ENCODE measurements at regions not wholly inside any gene's neighbourhood (a gene's known extent, or its start where the extent isn't known, plus 50 kb on each side); places are given as distances from the start of the nearest gene placed in this dataset.

- H4K20me1 ChIP-seq (ENCODE audit: insufficient read depth): no peaks in the 10 kb centered on the region
- H3K4me3 ChIP-seq (IDR thresholded peaks at IDR 0.05; ENCODE audit: insufficient read depth, low read depth, low read length): no peak overlapping the region
- no peaks in the 10 kb centered on the region for H3K79me2 ChIP-seq (ENCODE audit: insufficient read depth, low read depth)
- H3K9ac ChIP-seq: no peak overlapping the region
- no peak overlapping the region for H3K4me2 ChIP-seq
- H3K27me3 ChIP-seq (ENCODE audit: insufficient read depth, low read depth): no peaks in the 10 kb centered on the region
- no peak for TF ChIP-seq CTCF (conservative IDR thresholded peaks at IDR 0.05; ENCODE audit: low read depth, low read length)
- H3K36me3 ChIP-seq (ENCODE audit: insufficient read depth): no peaks in the 10 kb centered on the region
- H3K27ac ChIP-seq: no peak overlapping the region
- no peak overlapping the region for H2AFZ ChIP-seq (ENCODE audit: low read depth)
- H3K4me1 ChIP-seq (ENCODE audit: low read depth, poor library complexity, severe bottlenecking): peaks cover 10% of the 10 kb centered on the region
Measured at GRCh38 chr2:41865263-41865662, 182.6 kb upstream of the PKDCC start.

GRCh38 chr2:41867553-41867952 lies 180.3 kb upstream of the PKDCC start:
- no peaks in the 10 kb centered on the region for H4K20me1 ChIP-seq (ENCODE audit: insufficient read depth)
- H3K27me3 ChIP-seq (ENCODE audit: insufficient read depth, low read depth): peaks cover 3% of the 10 kb centered on the region; the same call in 1 of the 2 replicates
- H3K9ac ChIP-seq: no peak overlapping the region
- H3K79me2 ChIP-seq (ENCODE audit: insufficient read depth, low read depth): no peaks in the 10 kb centered on the region
- peaks cover 15% of the 10 kb centered on the region for H3K4me1 ChIP-seq (ENCODE audit: low read depth, poor library complexity, severe bottlenecking)
- no peak overlapping the region for H3K4me2 ChIP-seq
- H2AFZ ChIP-seq (ENCODE audit: low read depth): peak overlapping the region; percentile 32; the same call in 1 of the 2 replicates
- no peak overlapping the region for H3K27ac ChIP-seq
- no peak for TF ChIP-seq CTCF (conservative IDR thresholded peaks at IDR 0.05; ENCODE audit: low read depth, low read length)
- H3K36me3 ChIP-seq (ENCODE audit: insufficient read depth): no peaks in the 10 kb centered on the region
- no peak overlapping the region for H3K4me3 ChIP-seq (IDR thresholded peaks at IDR 0.05; ENCODE audit: insufficient read depth, low read depth, low read length)

GRCh38 chr2:41869542-41870264 lies 178.1 kb upstream of the PKDCC start:
- Histone ChIP-seq H3K36me3 (ENCODE audit: insufficient read depth) (no peaks in the 10 kb centered on the region), H4K20me1 (ENCODE audit: insufficient read depth) (no peaks in the 10 kb centered on the region), H3K4me1 (ENCODE audit: low read depth, poor library complexity, severe bottlenecking) (peaks cover 23% of the 10 kb centered on the region), H3K4me2 (no peak overlapping the region), H3K79me2 (ENCODE audit: insufficient read depth, low read depth) (no peaks in the 10 kb centered on the region), H3K27me3 (ENCODE audit: insufficient read depth, low read depth) (peaks cover 3% of the 10 kb centered on the region; the same call in 1 of the 2 replicates), H3K4me3 (IDR thresholded peaks at IDR 0.05; ENCODE audit: insufficient read depth, low read depth, low read length) (no peak overlapping the region), H2AFZ (ENCODE audit: low read depth) (no peak overlapping the region), H3K9ac (no peak overlapping the region), H3K27ac (no peak overlapping the region)
- peak; percentile 92 for TF ChIP-seq CTCF (conservative IDR thresholded peaks at IDR 0.05; ENCODE audit: low read depth, low read length)

GRCh38 chr2:41870265-41870585 lies 177.6 kb upstream of the PKDCC start:
- Histone ChIP-seq H3K79me2 (ENCODE audit: insufficient read depth, low read depth) (no peaks in the 10 kb centered on the region), H3K4me2 (no peak overlapping the region), H2AFZ (ENCODE audit: low read depth) (no peak overlapping the region), H3K27me3 (ENCODE audit: insufficient read depth, low read depth) (peaks cover 3% of the 10 kb centered on the region; the same call in 1 of the 2 replicates), H3K4me1 (ENCODE audit: low read depth, poor library complexity, severe bottlenecking) (peaks cover 23% of the 10 kb centered on the region), H4K20me1 (ENCODE audit: insufficient read depth) (no peaks in the 10 kb centered on the region), H3K36me3 (ENCODE audit: insufficient read depth) (no peaks in the 10 kb centered on the region), H3K27ac (no peak overlapping the region), H3K4me3 (IDR thresholded peaks at IDR 0.05; ENCODE audit: insufficient read depth, low read depth, low read length) (no peak overlapping the region), H3K9ac (no peak overlapping the region)
- TF ChIP-seq CTCF (conservative IDR thresholded peaks at IDR 0.05; ENCODE audit: low read depth, low read length): no peak
